ENCODE measurements at regions not wholly inside any gene's neighbourhood (a gene's known extent, or its start where the extent isn't known, plus 50 kb on each side); places are given as distances from the start of the nearest gene placed in this dataset.
"Not testable (repeated sequence)": the region's sequence is repeated elsewhere in the genome, so short reads cannot be mapped to it uniquely, and the experiment has no call there.

- no peak for DNase-seq
These were observed 477.3 kb downstream of the PREX1 start for GRCh38 chr20:48350313-48350988.

GRCh38 chr20:48349656-48350055 lies 478.1 kb downstream of the PREX1 start:
- no peak for DNase-seq

DNA sequence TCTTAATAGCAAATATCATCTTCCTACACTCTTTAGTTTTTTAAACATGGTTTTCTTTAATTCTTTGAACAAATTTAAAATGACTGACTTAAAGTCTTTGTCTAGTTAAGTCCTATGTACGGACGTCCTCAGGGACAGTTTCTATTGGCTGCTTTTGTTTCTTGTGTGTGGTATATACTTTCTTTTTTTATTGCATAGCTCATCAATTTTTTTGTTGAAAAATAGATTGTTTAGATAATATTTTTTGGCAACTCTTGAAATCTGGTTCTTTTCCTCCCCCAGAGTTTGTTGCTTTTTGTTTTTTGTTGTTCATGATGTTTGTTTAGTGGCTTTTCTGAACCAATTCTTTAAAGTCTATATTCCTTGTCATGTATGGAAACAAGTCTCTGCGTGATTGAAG lies 479.8 kb downstream of the PREX1 start:
- DNase-seq: no peak

DNA sequence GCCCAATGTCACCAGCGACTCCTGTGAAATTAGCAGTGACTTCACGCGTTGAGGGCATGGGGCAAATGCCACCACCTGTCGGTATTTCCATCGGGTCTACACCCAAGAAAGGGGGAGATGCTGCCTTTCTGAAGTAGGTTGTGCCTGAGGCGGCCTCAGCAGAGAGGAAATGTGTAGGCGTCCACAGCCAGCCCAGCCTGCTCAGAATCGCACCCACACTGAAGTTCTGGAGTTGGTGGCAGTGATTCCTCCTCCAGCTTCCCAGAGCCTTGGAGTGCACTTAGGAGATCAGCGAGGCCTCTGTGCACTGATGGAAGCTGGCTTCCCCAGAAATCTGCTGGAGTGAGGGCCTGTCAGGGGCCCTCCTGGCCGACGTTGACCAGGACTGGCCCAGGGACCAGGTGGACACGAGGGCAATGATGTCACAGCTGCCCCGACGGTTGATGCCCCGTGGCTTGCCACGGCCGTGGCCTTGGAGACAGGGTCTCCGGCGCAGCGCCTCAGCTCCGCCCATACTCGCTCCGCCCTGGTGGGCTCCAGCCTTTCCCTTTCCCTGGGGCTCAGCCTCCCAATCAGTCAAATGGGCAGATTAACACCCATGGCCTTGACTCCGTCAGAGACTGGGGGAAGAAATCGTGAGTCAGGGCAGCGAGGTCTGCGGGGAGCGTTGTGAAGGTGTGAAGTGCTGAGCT lies 484.8 kb downstream of the PREX1 start:
- DNase-seq: no peak

DNA sequence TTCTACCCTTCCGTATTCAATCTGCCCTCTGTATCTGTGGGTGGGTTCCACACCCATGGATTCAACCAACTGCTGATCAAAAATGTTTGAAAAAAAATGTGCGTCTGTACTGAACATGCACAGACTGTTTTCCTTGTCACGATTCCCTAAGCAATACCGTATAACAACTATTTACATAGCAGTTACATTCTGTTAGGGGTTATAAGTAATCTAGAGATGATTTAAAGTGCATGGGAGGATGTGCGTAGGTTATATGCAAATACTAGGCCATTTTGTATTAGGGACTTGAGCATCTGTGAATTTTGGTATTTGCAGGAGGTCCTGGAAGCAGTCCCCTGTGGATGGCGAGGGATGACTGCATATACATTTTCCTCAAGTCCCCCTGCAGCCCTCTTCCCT lies 486.9 kb downstream of the PREX1 start:
- DNase-seq: no peak

DNA sequence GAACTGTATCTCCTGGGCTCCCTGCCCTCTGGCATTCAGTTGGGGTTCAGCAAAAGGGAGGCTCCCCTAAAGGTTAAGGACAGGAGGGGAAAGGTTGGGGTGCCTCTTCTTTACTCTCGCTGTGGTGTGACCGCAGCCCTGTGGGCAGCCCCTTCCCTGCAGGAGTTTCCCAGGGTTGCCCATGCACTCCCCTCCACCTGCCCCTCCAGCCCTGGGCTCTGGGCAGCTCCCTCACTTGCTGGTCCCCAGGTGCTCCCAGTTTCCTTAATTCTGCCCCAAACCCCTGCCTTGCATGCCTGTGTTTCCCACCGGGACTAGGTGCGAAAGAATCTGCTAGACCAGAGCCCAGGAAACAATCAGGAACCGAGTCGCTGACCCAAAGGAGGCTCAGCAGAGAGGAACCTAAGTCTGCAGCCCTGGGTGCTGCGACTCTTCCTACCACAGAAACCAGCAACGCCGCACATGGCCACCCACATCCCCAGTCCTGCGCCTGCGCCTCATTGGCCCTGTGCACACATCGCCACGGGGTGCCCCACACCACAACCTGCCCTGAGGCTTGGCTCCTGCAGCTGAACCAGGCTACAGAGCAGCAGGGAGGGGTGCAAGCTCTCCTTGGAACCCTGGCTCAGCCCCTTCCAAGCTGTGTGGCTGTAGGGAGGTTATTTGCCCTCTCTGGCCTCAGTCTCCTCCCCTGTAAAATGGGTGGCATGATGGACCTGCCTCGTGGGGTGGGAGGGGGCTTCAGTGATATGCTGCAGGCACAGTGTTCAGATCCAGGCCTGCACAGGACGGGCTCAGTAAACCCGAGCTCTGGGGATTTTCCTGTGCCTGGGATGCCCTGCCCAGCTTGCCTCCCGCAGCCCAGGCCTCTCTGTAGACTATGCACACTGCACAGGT lies 487.6 kb downstream of the PREX1 start:
- DNase-seq: no peak

DNA sequence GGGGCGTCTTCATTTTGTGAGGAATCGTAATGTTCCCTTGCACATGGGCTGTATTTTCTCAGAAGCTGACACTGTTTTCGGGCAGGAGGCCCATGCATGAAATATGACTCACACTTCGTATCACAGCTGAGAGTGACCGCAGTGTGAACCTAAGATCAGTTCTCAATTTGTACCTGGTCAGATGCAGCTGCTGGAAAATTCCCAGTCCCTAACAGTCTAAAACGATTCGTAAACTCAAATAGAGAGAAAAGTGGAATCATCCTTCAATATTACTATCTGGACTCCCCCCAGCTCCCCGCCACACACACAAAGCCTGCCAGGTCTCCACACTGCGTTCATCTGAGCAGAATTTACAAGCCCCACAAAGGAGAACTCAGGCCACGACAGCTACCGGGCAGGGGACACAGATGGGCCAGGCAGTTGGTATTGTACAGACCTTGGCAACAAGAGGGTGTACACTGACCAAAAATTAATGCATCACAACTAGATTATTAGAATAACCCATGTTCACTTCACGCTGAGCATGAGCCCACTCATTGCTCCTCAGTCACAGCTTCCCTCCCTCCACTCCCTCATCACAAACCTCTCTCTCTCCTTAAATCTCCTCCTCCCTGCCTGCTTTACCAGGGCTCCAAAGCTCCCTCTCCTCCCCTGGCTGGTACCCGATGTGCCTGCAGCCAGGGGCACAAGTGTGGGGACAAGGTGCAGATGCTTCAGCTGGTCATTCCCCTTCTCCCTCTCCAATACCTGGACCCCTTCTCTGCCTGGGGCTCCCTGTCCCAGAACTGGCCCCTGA lies 488.4 kb downstream of the PREX1 start:
- DNase-seq: no peak

DNA sequence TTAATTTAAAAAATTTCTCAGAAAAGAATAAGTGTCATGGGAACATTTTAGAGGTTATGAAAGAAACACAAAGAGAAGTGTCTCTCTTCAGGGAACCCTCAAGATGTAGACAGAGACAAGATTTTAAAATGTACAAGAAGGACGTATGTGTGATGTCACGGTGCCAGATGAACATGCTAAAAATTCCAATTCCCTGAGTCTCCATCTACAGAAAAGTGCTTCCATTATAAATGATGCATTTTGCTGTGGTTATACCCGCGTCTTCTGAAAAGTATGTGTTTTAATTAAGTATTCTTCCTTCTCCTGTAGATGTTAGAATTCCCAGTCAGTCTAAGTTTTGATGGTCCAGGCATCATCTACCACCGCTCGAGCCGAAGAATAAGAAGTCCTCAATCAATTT lies 489.1 kb downstream of the PREX1 start:
- no peak for DNase-seq

GRCh38 chr20:48336597-48336996 lies 491.2 kb downstream of the PREX1 start:
- no peak for DNase-seq

DNA sequence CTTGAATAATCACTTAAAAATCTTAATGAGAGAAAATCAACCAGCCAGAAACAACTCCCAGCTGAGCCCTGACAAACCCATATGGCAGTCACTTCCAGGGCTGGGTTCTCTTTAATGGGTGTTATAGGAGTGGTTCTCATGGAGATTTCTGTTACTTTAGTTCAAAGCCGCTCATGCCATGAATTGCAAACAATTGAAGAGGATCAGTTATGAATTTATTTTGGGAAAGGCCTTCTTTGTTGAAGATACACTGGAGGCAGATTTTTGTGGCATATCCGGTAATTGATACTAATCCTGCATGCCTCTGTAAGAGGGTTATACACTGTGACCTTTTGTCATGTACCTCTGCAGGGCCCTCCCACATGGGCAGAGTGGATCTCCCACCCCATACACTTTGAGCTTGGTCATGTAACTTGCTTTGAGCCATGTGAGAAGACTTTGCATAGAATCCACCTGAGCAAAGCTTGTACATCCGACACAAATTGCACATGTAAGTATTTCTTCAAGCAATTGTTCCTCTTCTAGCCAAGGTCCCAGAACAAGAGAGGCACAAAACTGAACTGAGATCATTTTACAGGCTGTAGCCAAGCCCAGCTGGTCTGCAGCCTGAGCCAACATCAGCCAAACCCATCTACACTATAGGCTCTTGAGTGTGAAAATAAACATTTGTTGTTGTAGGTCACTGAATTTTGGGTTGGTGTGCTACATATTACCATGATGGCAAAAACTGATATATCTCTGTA lies 492.3 kb downstream of the PREX1 start:
- DNase-seq: no peak

GRCh38 chr20:48333707-48334106 lies 494.1 kb downstream of the PREX1 start:
- no peak for DNase-seq

- no peak for DNase-seq
These were observed 495.2 kb downstream of the PREX1 start for GRCh38 chr20:48332555-48332954.

DNA sequence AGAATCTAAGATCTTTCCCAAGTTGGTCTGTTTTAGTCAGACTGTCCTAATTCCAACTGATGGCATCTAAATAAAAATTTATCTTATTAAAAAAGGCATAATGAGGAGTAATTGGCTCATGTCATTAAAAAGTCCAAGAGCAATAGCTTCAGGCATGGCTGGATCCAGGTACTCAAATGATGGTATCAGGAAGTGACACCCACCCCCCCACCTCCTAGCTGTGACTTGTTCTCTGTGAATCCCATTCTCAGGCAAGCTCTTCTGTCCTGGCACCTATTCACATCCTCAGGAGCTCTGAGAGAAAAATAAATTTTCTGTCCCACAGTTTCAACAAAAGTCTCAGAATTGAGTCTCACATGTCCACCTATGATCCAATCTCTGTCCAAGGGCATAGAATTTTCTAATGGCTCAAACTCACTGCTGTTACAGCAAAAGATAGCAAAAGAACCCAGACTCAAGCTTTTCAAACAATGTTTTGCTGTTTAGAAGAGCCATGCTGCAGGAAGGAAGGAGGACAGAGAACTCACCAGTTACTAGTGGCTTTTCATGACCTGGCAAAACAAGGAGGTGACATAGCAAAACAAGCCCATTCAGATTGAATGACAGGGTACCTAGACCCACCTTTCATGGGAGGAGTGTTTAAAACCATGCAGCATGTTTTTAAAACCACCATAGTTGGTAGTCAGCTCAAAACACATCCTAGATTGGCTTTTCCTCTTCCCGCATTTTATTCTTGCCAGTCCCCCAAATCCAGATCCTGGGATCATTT lies 496.1 kb downstream of the PREX1 start:
- no peak for DNase-seq

GRCh38 chr20:48329676-48330664 lies 497.8 kb downstream of the PREX1 start:
- no peak for DNase-seq

- no peak for DNase-seq
These were observed 498.7 kb downstream of the PREX1 start for GRCh38 chr20:48329031-48329615.

- DNase-seq: not testable (repeated sequence)
These were observed 500.0 kb downstream of the PREX1 start for GRCh38 chr20:48327848-48328247.

DNA sequence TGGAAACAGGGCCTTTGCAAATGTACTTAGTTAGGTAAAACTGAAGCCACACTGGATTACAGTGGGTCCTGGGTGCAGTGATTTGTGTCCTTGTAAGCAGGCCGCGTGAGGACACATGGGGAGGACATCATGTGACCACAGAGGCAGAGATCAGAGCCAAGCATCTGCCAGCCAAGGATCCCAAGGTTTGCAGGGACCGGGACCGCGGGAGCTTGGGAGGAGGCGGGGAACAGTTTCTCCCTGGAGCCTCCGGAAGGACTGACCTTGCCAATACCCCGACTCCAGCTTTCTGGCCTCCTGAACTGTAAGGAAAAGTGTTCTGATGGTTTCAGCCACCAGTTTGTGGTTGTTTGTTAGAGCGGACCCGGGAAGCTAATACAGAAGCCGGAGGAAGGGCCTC lies 500.9 kb downstream of the PREX1 start:
- no peak for DNase-seq

GRCh38 chr20:48326434-48326691 lies 501.4 kb downstream of the PREX1 start:
- no peak for DNase-seq

GRCh38 chr20:48325656-48326433 lies 502.0 kb downstream of the PREX1 start:
- no peak for DNase-seq

All from GDM1 (cell line).